ENCODE measurements at regions not wholly inside any gene's neighbourhood (a gene's known extent, or its start where the extent isn't known, plus 50 kb on each side); places are given as distances from the start of the nearest gene placed in this dataset.
A peak's percentile ranks its signal among the peaks of the same experiment; 100 is the strongest.
"Not testable (repeated sequence)": the region's sequence is repeated elsewhere in the genome, so short reads cannot be mapped to it uniquely, and the experiment has no call there.

DNA sequence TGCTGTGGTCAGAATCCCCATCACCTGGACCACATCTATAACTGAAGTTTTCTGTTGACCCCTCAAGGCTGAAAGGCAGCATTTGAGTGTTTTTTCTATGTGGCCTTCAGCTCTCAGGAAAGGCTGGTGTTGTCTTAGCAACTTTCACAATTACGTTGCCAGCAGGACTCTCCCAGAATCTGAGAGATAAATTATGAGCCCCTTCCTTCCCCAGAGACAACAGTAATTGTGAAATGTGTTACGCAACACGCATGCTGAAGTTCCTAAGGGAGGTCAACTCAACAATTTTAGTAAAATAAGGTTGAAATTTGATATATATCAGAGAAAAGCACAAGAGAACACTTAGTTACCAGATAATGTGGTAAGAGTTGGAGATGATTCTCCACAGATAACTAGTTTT lies 216.5 kb upstream of the SLC8A1 start:
- Histone ChIP-seq H3K4me2 (ENCODE audit: low read depth, low read length) (no peak overlapping the region), H3K27me3 (replicated peaks; ENCODE audit: insufficient read depth, low read length) (no peaks in the 10 kb centered on the region), H2AFZ (ENCODE audit: low read length) (no peak overlapping the region), H3F3A (ENCODE audit: insufficient read depth, low read length) (no peaks in the 10 kb centered on the region), H3K79me2 (ENCODE audit: low read length) (no peaks in the 10 kb centered on the region), H3K9ac (ENCODE audit: low read length) (no peak overlapping the region), H3K9me2 (replicated peaks; ENCODE audit: insufficient read depth, low read length) (no peaks in the 10 kb centered on the region), H3K9me3 (replicated peaks; ENCODE audit: insufficient read depth, low read length) (no peaks in the 10 kb centered on the region), H3K27ac (ENCODE audit: low read length) (no peak overlapping the region), H3K4me1 (ENCODE audit: low read length) (no peaks in the 10 kb centered on the region), H4K20me1 (ENCODE audit: insufficient read depth, low read length) (no peaks in the 10 kb centered on the region), H3K4me3 (ENCODE audit: low read length) (no peak overlapping the region), H3K36me3 (replicated peaks; ENCODE audit: insufficient read depth, low read length) (no peaks in the 10 kb centered on the region)
- DNase-seq, result no peak
- TF ChIP-seq EZH2 (optimal IDR thresholded peaks at IDR 0.05; ENCODE audit: low read depth, low read length) (no peak), EZH2phosphoT487 (IDR thresholded peaks at IDR 0.05; ENCODE audit: low read length) (no peak)
- TF ChIP-seq, protein P1, sequence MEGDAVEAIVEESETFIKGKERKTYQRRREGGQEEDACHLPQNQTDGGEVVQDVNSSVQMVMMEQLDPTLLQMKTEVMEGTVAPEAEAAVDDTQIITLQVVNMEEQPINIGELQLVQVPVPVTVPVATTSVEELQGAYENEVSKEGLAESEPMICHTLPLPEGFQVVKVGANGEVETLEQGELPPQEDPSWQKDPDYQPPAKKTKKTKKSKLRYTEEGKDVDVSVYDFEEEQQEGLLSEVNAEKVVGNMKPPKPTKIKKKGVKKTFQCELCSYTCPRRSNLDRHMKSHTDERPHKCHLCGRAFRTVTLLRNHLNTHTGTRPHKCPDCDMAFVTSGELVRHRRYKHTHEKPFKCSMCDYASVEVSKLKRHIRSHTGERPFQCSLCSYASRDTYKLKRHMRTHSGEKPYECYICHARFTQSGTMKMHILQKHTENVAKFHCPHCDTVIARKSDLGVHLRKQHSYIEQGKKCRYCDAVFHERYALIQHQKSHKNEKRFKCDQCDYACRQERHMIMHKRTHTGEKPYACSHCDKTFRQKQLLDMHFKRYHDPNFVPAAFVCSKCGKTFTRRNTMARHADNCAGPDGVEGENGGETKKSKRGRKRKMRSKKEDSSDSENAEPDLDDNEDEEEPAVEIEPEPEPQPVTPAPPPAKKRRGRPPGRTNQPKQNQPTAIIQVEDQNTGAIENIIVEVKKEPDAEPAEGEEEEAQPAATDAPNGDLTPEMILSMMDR (IDR thresholded peaks at IDR 0.05; ENCODE audit: low read length), result no peak

DNA sequence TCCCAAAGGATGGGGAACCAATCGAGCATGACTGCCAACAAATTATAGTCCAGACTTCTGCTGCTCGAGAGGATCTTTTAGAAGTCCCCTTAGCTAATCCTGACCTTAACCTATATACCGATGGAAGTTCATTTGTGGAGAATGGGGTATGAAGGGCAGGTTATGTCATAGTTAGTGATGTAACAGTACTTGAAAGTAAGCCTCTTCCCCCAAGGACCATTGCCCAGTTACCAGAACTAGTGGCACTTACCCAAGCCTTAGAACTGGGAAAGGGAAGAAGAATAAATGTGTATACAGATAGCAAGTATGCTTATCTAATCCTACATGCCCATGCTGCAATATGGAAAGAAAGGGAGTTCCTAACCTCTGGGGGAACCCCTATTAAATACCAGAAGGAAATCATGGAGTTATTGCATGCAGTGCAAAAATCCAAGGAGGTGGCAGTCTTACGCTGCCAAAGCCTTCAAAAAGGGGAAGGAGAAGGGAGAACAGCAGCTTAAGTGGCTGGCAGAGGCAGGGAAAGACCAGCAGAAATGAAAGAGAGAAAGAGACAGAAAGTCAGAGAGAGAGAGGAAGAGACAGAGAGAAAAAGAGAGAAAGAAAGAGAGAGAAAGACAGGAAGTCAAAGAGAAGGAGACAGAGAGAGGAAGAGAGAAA lies 224.4 kb upstream of the SLC8A1 start:
- not testable (repeated sequence) for H3K4me2 ChIP-seq (ENCODE audit: low read depth, low read length); H3K79me2 ChIP-seq (ENCODE audit: low read length); H3K9me2 ChIP-seq (replicated peaks; ENCODE audit: insufficient read depth, low read length); H3K27me3 ChIP-seq (replicated peaks; ENCODE audit: insufficient read depth, low read length); H3K9me3 ChIP-seq (replicated peaks; ENCODE audit: insufficient read depth, low read length); H2AFZ ChIP-seq (ENCODE audit: low read length); H3K4me3 ChIP-seq (ENCODE audit: low read length); DNase-seq; H3K4me1 ChIP-seq (ENCODE audit: low read length); H4K20me1 ChIP-seq (ENCODE audit: insufficient read depth, low read length); H3K9ac ChIP-seq (ENCODE audit: low read length); H3K27ac ChIP-seq (ENCODE audit: low read length); H3F3A ChIP-seq (ENCODE audit: insufficient read depth, low read length); H3K36me3 ChIP-seq (replicated peaks; ENCODE audit: insufficient read depth, low read length)

DNA sequence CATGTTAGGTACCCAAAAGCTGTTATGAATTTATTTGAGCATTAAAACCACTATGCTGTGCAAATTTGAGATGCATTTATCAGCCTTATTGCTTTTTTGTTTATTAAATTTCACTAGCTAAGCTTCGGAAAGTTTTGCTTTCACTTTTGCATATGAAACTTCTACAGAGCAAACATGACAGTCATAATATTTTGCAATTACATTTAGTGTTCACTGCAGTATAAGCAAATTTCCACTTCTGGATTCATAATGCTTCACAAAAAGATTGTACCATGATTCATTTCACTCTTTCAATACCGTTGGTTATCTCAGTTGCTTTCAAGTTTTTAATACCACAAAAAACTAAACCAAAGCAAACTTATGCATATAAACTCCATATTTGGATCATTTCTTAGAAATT lies 228.7 kb upstream of the SLC8A1 start:
- H4K20me1 ChIP-seq (ENCODE audit: insufficient read depth, low read length), result no peaks in the 10 kb centered on the region
- H3K27ac ChIP-seq (ENCODE audit: low read length), result no peak overlapping the region
- H3K9me2 ChIP-seq (replicated peaks; ENCODE audit: insufficient read depth, low read length), result no peaks in the 10 kb centered on the region
- H2AFZ ChIP-seq (ENCODE audit: low read length), result no peak overlapping the region
- TF ChIP-seq, protein P1 (IDR thresholded peaks at IDR 0.05; ENCODE audit: low read length), result no peak
- TF ChIP-seq EZH2phosphoT487 (IDR thresholded peaks at IDR 0.05; ENCODE audit: low read length), result no peak
- no peak for TF ChIP-seq EZH2 (optimal IDR thresholded peaks at IDR 0.05; ENCODE audit: low read depth, low read length)
- DNase-seq, result peak; percentile 76
- H3F3A ChIP-seq (ENCODE audit: insufficient read depth, low read length), result no peaks in the 10 kb centered on the region
- H3K4me3 ChIP-seq (ENCODE audit: low read length), result peak overlapping the region; percentile 18; the same call in 1 of the 2 replicates
- H3K79me2 ChIP-seq (ENCODE audit: low read length), result no peaks in the 10 kb centered on the region
- H3K9me3 ChIP-seq (replicated peaks; ENCODE audit: insufficient read depth, low read length), result no peaks in the 10 kb centered on the region
- no peaks in the 10 kb centered on the region for H3K4me1 ChIP-seq (ENCODE audit: low read length)
- no peaks in the 10 kb centered on the region for H3K36me3 ChIP-seq (replicated peaks; ENCODE audit: insufficient read depth, low read length)
- no peak overlapping the region for H3K9ac ChIP-seq (ENCODE audit: low read length)
- H3K4me2 ChIP-seq (ENCODE audit: low read depth, low read length), result peak overlapping the region; percentile 40; the same call in 1 of the 2 replicates
- H3K27me3 ChIP-seq (replicated peaks; ENCODE audit: insufficient read depth, low read length), result no peaks in the 10 kb centered on the region

DNA sequence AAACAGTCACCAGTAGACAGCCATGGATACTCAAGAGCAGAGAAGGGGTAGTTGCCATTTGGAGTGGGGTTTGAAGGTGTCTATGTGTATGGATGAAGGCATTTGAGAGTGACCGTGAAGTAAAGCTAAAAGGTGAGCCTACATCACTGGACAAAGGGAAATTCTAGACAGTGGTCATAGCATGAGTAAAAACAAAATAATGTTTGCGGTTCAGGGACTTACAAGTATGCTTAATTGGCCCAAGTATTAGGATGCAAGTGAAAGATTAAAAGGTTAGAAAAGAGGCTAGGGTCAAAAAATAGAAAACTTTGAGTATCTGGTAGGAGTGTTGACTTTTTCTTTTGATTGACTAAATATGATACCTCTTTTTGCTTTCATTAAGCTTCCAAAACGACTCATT lies 238.1 kb upstream of the SLC8A1 start:
- no peak for DNase-seq
- no peaks in the 10 kb centered on the region for H3F3A ChIP-seq (ENCODE audit: insufficient read depth, low read length)
- no peak overlapping the region for H3K4me2 ChIP-seq (ENCODE audit: low read depth, low read length)
- no peak for TF ChIP-seq EZH2 (optimal IDR thresholded peaks at IDR 0.05; ENCODE audit: low read depth, low read length)
- no peak overlapping the region for H3K9ac ChIP-seq (ENCODE audit: low read length)
- H3K4me1 ChIP-seq (ENCODE audit: low read length), result no peaks in the 10 kb centered on the region
- no peaks in the 10 kb centered on the region for H3K9me3 ChIP-seq (replicated peaks; ENCODE audit: insufficient read depth, low read length)
- H3K27me3 ChIP-seq (replicated peaks; ENCODE audit: insufficient read depth, low read length), result no peaks in the 10 kb centered on the region
- H4K20me1 ChIP-seq (ENCODE audit: insufficient read depth, low read length), result no peaks in the 10 kb centered on the region
- no peak overlapping the region for H3K4me3 ChIP-seq (ENCODE audit: low read length)
- no peak overlapping the region for H2AFZ ChIP-seq (ENCODE audit: low read length)
- no peak overlapping the region for H3K27ac ChIP-seq (ENCODE audit: low read length)
- H3K79me2 ChIP-seq (ENCODE audit: low read length), result no peaks in the 10 kb centered on the region
- no peaks in the 10 kb centered on the region for H3K36me3 ChIP-seq (replicated peaks; ENCODE audit: insufficient read depth, low read length)
- no peaks in the 10 kb centered on the region for H3K9me2 ChIP-seq (replicated peaks; ENCODE audit: insufficient read depth, low read length)

All from MM.1S (cell line).